ENCODE measurements at regions not wholly inside any gene's neighbourhood (a gene's known extent, or its start where the extent isn't known, plus 50 kb on each side); places are given as distances from the start of the nearest gene placed in this dataset.

DNA sequence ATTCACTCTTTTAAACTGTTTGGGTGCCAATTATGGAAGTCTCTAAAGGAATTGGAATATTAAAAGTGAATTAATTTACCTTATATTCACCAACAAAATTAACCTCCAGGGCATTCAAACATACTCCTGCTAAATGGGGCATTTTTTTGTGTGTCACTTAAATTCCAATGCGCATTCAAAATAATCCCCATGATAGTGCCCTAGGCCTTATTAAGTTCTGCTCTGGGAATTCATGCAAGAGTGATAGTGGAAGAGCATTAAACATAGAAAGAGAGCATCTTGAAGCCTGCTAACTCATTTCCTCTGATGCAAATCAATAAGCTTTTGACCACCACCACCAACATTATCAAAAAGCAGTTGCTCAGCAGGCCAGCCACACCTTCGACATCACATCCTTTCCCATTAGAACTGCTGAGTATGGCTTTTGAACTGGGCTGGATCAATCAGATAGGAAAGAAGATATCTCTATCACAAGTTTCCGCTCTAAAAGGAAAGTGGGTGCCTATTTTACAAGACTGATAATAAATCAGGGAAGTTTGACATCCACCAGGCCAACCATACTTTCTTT lies 156.7 kb downstream of the TMCO5A start:
- Mint-ChIP-seq H3K27ac (ENCODE audit: unreplicated experiment) (no peak overlapping the region), H3K4me3 (ENCODE audit: unreplicated experiment) (no peak overlapping the region)
- no peak for TF ChIP-seq CTCF (IDR thresholded peaks at IDR 0.05; ENCODE audit: insufficient read depth in 1 of 2, low read depth in 1 of 2, low read length in 1 of 2, severe bottlenecking in 1 of 2, unreplicated experiment in 1 of 2)

DNA sequence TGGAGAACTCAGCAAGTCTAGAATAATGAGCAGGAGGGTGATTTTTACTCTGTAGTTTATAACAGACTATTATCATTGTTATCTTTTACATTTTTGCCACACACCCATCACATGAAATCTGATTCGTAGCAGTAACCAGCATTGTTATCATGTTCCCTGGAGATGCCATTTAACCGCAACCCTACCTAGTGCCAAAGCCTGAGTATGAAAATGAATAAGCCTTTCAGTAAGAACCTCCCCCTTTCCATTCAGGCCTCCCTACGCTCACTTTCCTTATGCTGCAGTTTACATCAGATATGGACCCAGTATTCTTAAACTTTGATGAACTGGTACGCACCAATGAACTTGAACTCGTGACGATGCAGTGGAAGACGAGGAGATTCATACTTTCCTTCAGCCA lies 158.7 kb upstream of the SPRED1 start:
- Histone ChIP-seq H3K4me3 (ENCODE audit: low read depth, low read length) (no peak overlapping the region), H3K4me1 (no peaks in the 10 kb centered on the region), H3K9me3 (no peaks in the 10 kb centered on the region), H3K36me3 (ENCODE audit: control insufficient read depth, insufficient read depth, low read length) (no peaks in the 10 kb centered on the region), H3K27me3 (replicated peaks; ENCODE audit: control insufficient read depth, insufficient read depth, low read length) (no peaks in the 10 kb centered on the region)
- no peaks in the 10 kb centered on the region for H3K4me1 Mint-ChIP-seq (ENCODE audit: low read depth, unreplicated experiment)
- no peak for TF ChIP-seq CTCF (IDR thresholded peaks at IDR 0.05; ENCODE audit: insufficient read depth in 1 of 2, low read depth in 1 of 2, low read length in 1 of 2, severe bottlenecking in 1 of 2, unreplicated experiment in 1 of 2)
- ChIA-PET CTCF (no interaction called here), POLR2A (no interaction called here)
- intact Hi-C loops (cut with micrococcal nuclease; ENCODE audit: unreplicated experiment) = no loop called here
- no peaks in the 10 kb centered on the region for H3K27me3 Mint-ChIP-seq (ENCODE audit: insufficient read depth, unreplicated experiment)
- DNase-seq = no peak
- no peaks in the 10 kb centered on the region for H3K36me3 Mint-ChIP-seq (ENCODE audit: insufficient read depth, unreplicated experiment)
- H3K27ac Mint-ChIP-seq (ENCODE audit: unreplicated experiment) = no peak overlapping the region
- BruUV-seq (replicated peaks) = no TSS peak
- no peak overlapping the region for H3K4me3 Mint-ChIP-seq (ENCODE audit: unreplicated experiment)
- H3K9me3 Mint-ChIP-seq (ENCODE audit: unreplicated experiment) = peaks cover 27% of the 10 kb centered on the region

More for the DNA sequence above, 156.7 kb downstream of the TMCO5A start:
- BruUV-seq (replicated peaks) = no TSS peak
- H3K4me1 Mint-ChIP-seq (ENCODE audit: low read depth, unreplicated experiment) = no peaks in the 10 kb centered on the region
- peaks cover 5% of the 10 kb centered on the region for H3K9me3 Mint-ChIP-seq (ENCODE audit: unreplicated experiment)
- ChIA-PET POLR2A (no interaction called here), CTCF (no interaction called here)
- Histone ChIP-seq H3K4me1 (no peaks in the 10 kb centered on the region), H3K4me3 (ENCODE audit: low read depth, low read length) (no peak overlapping the region), H3K27me3 (replicated peaks; ENCODE audit: control insufficient read depth, insufficient read depth, low read length) (no peaks in the 10 kb centered on the region), H3K36me3 (ENCODE audit: control insufficient read depth, insufficient read depth, low read length) (no peaks in the 10 kb centered on the region), H3K9me3 (no peaks in the 10 kb centered on the region)
- no peak for DNase-seq
- H3K36me3 Mint-ChIP-seq (ENCODE audit: insufficient read depth, unreplicated experiment) = no peaks in the 10 kb centered on the region
- intact Hi-C loops (cut with micrococcal nuclease; ENCODE audit: unreplicated experiment) = no loop called here
- H3K27me3 Mint-ChIP-seq (ENCODE audit: insufficient read depth, unreplicated experiment) = no peaks in the 10 kb centered on the region

- BruUV-seq (replicated peaks) = no TSS peak
- POLR2A ChIA-PET = interaction anchor here (0.6 kb wide), 1 partner anchor 52 kb away, joined by 3 read pairs; no protein-coding TSS in a partner anchor
These were observed 149.7 kb upstream of the SPRED1 start for GRCh38 chr15:38102972-38103371.

More at GRCh38 chr15:38102972-38103371, 149.7 kb upstream of the SPRED1 start:
- intact Hi-C loops (cut with micrococcal nuclease; ENCODE audit: unreplicated experiment) = no loop called here
- Mint-ChIP-seq H3K36me3 (ENCODE audit: insufficient read depth, unreplicated experiment) (no peaks in the 10 kb centered on the region), H3K4me1 (ENCODE audit: low read depth, unreplicated experiment) (no peaks in the 10 kb centered on the region), H3K27me3 (ENCODE audit: insufficient read depth, unreplicated experiment) (no peaks in the 10 kb centered on the region), H3K27ac (ENCODE audit: unreplicated experiment) (no peak overlapping the region), H3K9me3 (ENCODE audit: unreplicated experiment) (peaks cover 20% of the 10 kb centered on the region), H3K4me3 (ENCODE audit: unreplicated experiment) (no peak overlapping the region)
- Histone ChIP-seq H3K4me1 (no peaks in the 10 kb centered on the region), H3K27me3 (replicated peaks; ENCODE audit: control insufficient read depth, insufficient read depth, low read length) (no peaks in the 10 kb centered on the region), H3K36me3 (ENCODE audit: control insufficient read depth, insufficient read depth, low read length) (no peaks in the 10 kb centered on the region), H3K4me3 (ENCODE audit: low read depth, low read length) (no peak overlapping the region), H3K9me3 (no peaks in the 10 kb centered on the region)
- TF ChIP-seq CTCF (IDR thresholded peaks at IDR 0.05; ENCODE audit: insufficient read depth in 1 of 2, low read depth in 1 of 2, low read length in 1 of 2, severe bottlenecking in 1 of 2, unreplicated experiment in 1 of 2) = no peak
- CTCF ChIA-PET = no interaction called here
- DNase-seq = no peak

Measured in Caco-2 (cell line).